ENCODE measurements at regions not wholly inside any gene's neighbourhood (a gene's known extent, or its start where the extent isn't known, plus 50 kb on each side); places are given as distances from the start of the nearest gene placed in this dataset.

- no peaks in the 10 kb centered on the region for H3K27me3 ChIP-seq (ENCODE audit: control insufficient read depth in 3 of 3, insufficient read depth in 3 of 3, low read length in 2 of 3)
- H3K27ac ChIP-seq (ENCODE audit: low read depth in 1 of 2, low read length in 1 of 2): no peak overlapping the region
- H3K9me3 ChIP-seq (ENCODE audit: control insufficient read depth in 4 of 4, insufficient read depth in 3 of 4, low read length in 3 of 4): no peaks in the 10 kb centered on the region
- no peak overlapping the region for H3K9ac ChIP-seq (ENCODE audit: insufficient read depth in 1 of 2, low read length in 2 of 2)
- H3K4me3 ChIP-seq: no peak overlapping the region
- H3K36me3 ChIP-seq (ENCODE audit: control insufficient read depth in 4 of 4, insufficient read depth in 4 of 4, low read length in 4 of 4): no peaks in the 10 kb centered on the region
- H3K4me1 ChIP-seq (ENCODE audit: control insufficient read depth in 5 of 5, insufficient read depth in 5 of 5, low read length in 5 of 5): peaks cover 0 to 9% (median 0%) of the 10 kb centered on the region in 5 donors
- DNase-seq: no peak
- no peak for TF ChIP-seq CTCF (IDR thresholded peaks at IDR 0.05; ENCODE audit: control extremely low read depth, extremely low read depth)
- ATAC-seq (ENCODE audit: insufficient read depth, low FRiP score): no peak
These were observed 1326.3 kb downstream of the C4orf33 start for GRCh38 chr4:130422261-130422660.

- no peak overlapping the region for H3K27ac ChIP-seq (ENCODE audit: low read depth in 1 of 2, low read length in 1 of 2)
- peaks cover 0 to 4% (median 0%) of the 10 kb centered on the region in 5 donors for H3K4me1 ChIP-seq (ENCODE audit: control insufficient read depth in 5 of 5, insufficient read depth in 5 of 5, low read length in 5 of 5)
- H3K4me3 ChIP-seq: no peak overlapping the region
- no peak for ATAC-seq (ENCODE audit: insufficient read depth, low FRiP score)
- WGBS, 2 donors: 80 to 86% methylated on average over 3 of the region's 3 CpGs
- no peak overlapping the region for H3K9ac ChIP-seq (ENCODE audit: insufficient read depth in 1 of 2, low read length in 2 of 2)
- DNase-seq: no peak
- H3K27me3 ChIP-seq (ENCODE audit: control insufficient read depth in 3 of 3, insufficient read depth in 3 of 3, low read length in 2 of 3): no peaks in the 10 kb centered on the region
- TF ChIP-seq CTCF (IDR thresholded peaks at IDR 0.05; ENCODE audit: control extremely low read depth, extremely low read depth): no peak
- H3K9me3 ChIP-seq (ENCODE audit: control insufficient read depth in 4 of 4, insufficient read depth in 3 of 4, low read length in 3 of 4): no peaks in the 10 kb centered on the region
- no peaks in the 10 kb centered on the region for H3K36me3 ChIP-seq (ENCODE audit: control insufficient read depth in 4 of 4, insufficient read depth in 4 of 4, low read length in 4 of 4)
These were observed 1328.3 kb downstream of the C4orf33 start for GRCh38 chr4:130424211-130424610.

- no peak overlapping the region for H3K4me3 ChIP-seq
- no peak overlapping the region for H3K27ac ChIP-seq (ENCODE audit: low read depth in 1 of 2, low read length in 1 of 2)
- 87 to 89% methylated on average over 5 of the region's 5 CpGs for WGBS, 2 donors
- H3K9me3 ChIP-seq (ENCODE audit: control insufficient read depth in 4 of 4, insufficient read depth in 3 of 4, low read length in 3 of 4): no peaks in the 10 kb centered on the region
- no peaks in the 10 kb centered on the region for H3K4me1 ChIP-seq (ENCODE audit: control insufficient read depth in 5 of 5, insufficient read depth in 5 of 5, low read length in 5 of 5)
- no peak for ATAC-seq (ENCODE audit: insufficient read depth, low FRiP score)
- H3K9ac ChIP-seq (ENCODE audit: insufficient read depth in 1 of 2, low read length in 2 of 2): no peak overlapping the region
- H3K36me3 ChIP-seq (ENCODE audit: control insufficient read depth in 4 of 4, insufficient read depth in 4 of 4, low read length in 4 of 4): no peaks in the 10 kb centered on the region
- DNase-seq: no peak
- no peak for TF ChIP-seq CTCF (IDR thresholded peaks at IDR 0.05; ENCODE audit: control extremely low read depth, extremely low read depth)
- H3K27me3 ChIP-seq (ENCODE audit: control insufficient read depth in 3 of 3, insufficient read depth in 3 of 3, low read length in 2 of 3): no peaks in the 10 kb centered on the region
These were observed 1336.3 kb downstream of the C4orf33 start for GRCh38 chr4:130432289-130432688.

- H3K9me3 ChIP-seq (ENCODE audit: control insufficient read depth in 4 of 4, insufficient read depth in 3 of 4, low read length in 3 of 4): peaks cover 0 to 3% (median under 1%) of the 10 kb centered on the region in 4 donors
- DNase-seq (no peak), ATAC-seq (ENCODE audit: insufficient read depth, low FRiP score) (no peak)
- no peak overlapping the region for H3K9ac ChIP-seq (ENCODE audit: insufficient read depth in 1 of 2, low read length in 2 of 2)
- no peaks in the 10 kb centered on the region for H3K36me3 ChIP-seq (ENCODE audit: control insufficient read depth in 4 of 4, insufficient read depth in 4 of 4, low read length in 4 of 4)
- no peak overlapping the region for H3K27ac ChIP-seq (ENCODE audit: low read depth in 1 of 2, low read length in 1 of 2)
- no peak for TF ChIP-seq CTCF (IDR thresholded peaks at IDR 0.05; ENCODE audit: control extremely low read depth, extremely low read depth)
- no peak overlapping the region for H3K4me3 ChIP-seq
- no peaks in the 10 kb centered on the region for H3K27me3 ChIP-seq (ENCODE audit: control insufficient read depth in 3 of 3, insufficient read depth in 3 of 3, low read length in 2 of 3)
- H3K4me1 ChIP-seq (ENCODE audit: control insufficient read depth in 5 of 5, insufficient read depth in 5 of 5, low read length in 5 of 5): no peaks in the 10 kb centered on the region
These were observed 1353.8 kb downstream of the C4orf33 start for GRCh38 chr4:130449741-130450140.

Measured in lung (tissue), 11 donors.